ENCODE measurements at regions not wholly inside any gene's neighbourhood (a gene's known extent, or its start where the extent isn't known, plus 50 kb on each side); places are given as distances from the start of the nearest gene placed in this dataset.
A peak's percentile ranks its signal among the peaks of the same experiment; 100 is the strongest.

- Histone ChIP-seq H3K27me3 (no peaks in the 10 kb centered on the region), H3K9ac (no peak overlapping the region), H3K9me3 (ENCODE audit: low read depth) (no peaks in the 10 kb centered on the region), H3K79me2 (ENCODE audit: low read depth) (no peaks in the 10 kb centered on the region), H3F3A (ENCODE audit: low read depth) (peaks cover 26% of the 10 kb centered on the region), H3K27ac (peak overlapping the region; percentile 86), H4K20me1 (ENCODE audit: low read depth) (no peaks in the 10 kb centered on the region), H2AFZ (replicated peaks) (peak overlapping the region; percentile 19), H3K4me2 (peak overlapping the region; percentile 52), H3K36me3 (no peaks in the 10 kb centered on the region), H3K4me1 (peaks cover 31% of the 10 kb centered on the region), H3K4me3 (peak overlapping the region; percentile 0)
- no peak for DNase-seq (ENCODE audit: low spot score)
- Mint-ChIP-seq H3K4me1 (peaks cover 41% of the 10 kb centered on the region), H3K4me3 (peak overlapping the region; percentile 25), H3K9me3 (peaks cover 13% of the 10 kb centered on the region), H3K27me3 (ENCODE audit: insufficient read depth, low read depth) (peaks cover 2% of the 10 kb centered on the region), H3K36me3 (peaks cover 4% of the 10 kb centered on the region), H3K27ac (peak overlapping the region; percentile 95)
- TF ChIP-seq CTCF (IDR thresholded peaks at IDR 0.05) (no peak), EZH2 (IDR thresholded peaks at IDR 0.05) (no peak), EZH2phosphoT487 (IDR thresholded peaks at IDR 0.05) (no peak)
These were observed 324.8 kb downstream of the TMEM38B start for GRCh38 chr9:106019039-106019680.

- peak overlapping the region; percentile 86 for H3K27ac ChIP-seq
- Mint-ChIP-seq H3K27ac (peak overlapping the region; percentile 95), H3K4me3 (no peak overlapping the region), H3K27me3 (ENCODE audit: insufficient read depth, low read depth) (peaks cover 2% of the 10 kb centered on the region), H3K9me3 (peaks cover 13% of the 10 kb centered on the region), H3K36me3 (peaks cover 4% of the 10 kb centered on the region), H3K4me1 (peaks cover 41% of the 10 kb centered on the region)
- DNase-seq (ENCODE audit: low spot score) = peak; percentile 71
- H3K9me3 ChIP-seq (ENCODE audit: low read depth) = no peaks in the 10 kb centered on the region
- no peaks in the 10 kb centered on the region for H3K27me3 ChIP-seq
- H3K4me2 ChIP-seq = peak overlapping the region; percentile 52
- no peaks in the 10 kb centered on the region for H3K36me3 ChIP-seq
- TF ChIP-seq EZH2phosphoT487 (IDR thresholded peaks at IDR 0.05) (no peak), EZH2 (IDR thresholded peaks at IDR 0.05) (no peak), CTCF (IDR thresholded peaks at IDR 0.05) (no peak)
- H3K79me2 ChIP-seq (ENCODE audit: low read depth) = no peaks in the 10 kb centered on the region
- H2AFZ ChIP-seq (replicated peaks) = peak overlapping the region; percentile 19
- no peaks in the 10 kb centered on the region for H4K20me1 ChIP-seq (ENCODE audit: low read depth)
- H3K9ac ChIP-seq = no peak overlapping the region
- peaks cover 26% of the 10 kb centered on the region for H3F3A ChIP-seq (ENCODE audit: low read depth)
- H3K4me3 ChIP-seq = peak overlapping the region; percentile 0
- peaks cover 31% of the 10 kb centered on the region for H3K4me1 ChIP-seq
These were observed 325.4 kb downstream of the TMEM38B start for GRCh38 chr9:106019702-106020101.

GRCh38 chr9:106020186-106020585 lies 325.8 kb downstream of the TMEM38B start:
- H3K27ac ChIP-seq = peak overlapping the region; percentile 86
- TF ChIP-seq CTCF (IDR thresholded peaks at IDR 0.05) = no peak
- no peak for TF ChIP-seq EZH2phosphoT487 (IDR thresholded peaks at IDR 0.05)
- TF ChIP-seq EZH2 (IDR thresholded peaks at IDR 0.05) = no peak
- H2AFZ ChIP-seq (replicated peaks) = peak overlapping the region; percentile 19
- H3K9me3 Mint-ChIP-seq = peaks cover 13% of the 10 kb centered on the region
- H3K79me2 ChIP-seq (ENCODE audit: low read depth) = no peaks in the 10 kb centered on the region
- H3K9ac ChIP-seq = no peak overlapping the region
- no peaks in the 10 kb centered on the region for H3K36me3 ChIP-seq
- peak overlapping the region; percentile 52 for H3K4me2 ChIP-seq
- H3K4me3 ChIP-seq = peak overlapping the region; percentile 0
- peaks cover 2% of the 10 kb centered on the region for H3K27me3 Mint-ChIP-seq (ENCODE audit: insufficient read depth, low read depth)
- H3F3A ChIP-seq (ENCODE audit: low read depth) = peaks cover 26% of the 10 kb centered on the region
- H4K20me1 ChIP-seq (ENCODE audit: low read depth) = no peaks in the 10 kb centered on the region
- H3K4me1 Mint-ChIP-seq = peaks cover 41% of the 10 kb centered on the region
- DNase-seq (ENCODE audit: low spot score) = peak; percentile 11
- no peaks in the 10 kb centered on the region for H3K9me3 ChIP-seq (ENCODE audit: low read depth)
- H3K36me3 Mint-ChIP-seq = peaks cover 4% of the 10 kb centered on the region
- H3K4me3 Mint-ChIP-seq = no peak overlapping the region
- peaks cover 31% of the 10 kb centered on the region for H3K4me1 ChIP-seq
- H3K27ac Mint-ChIP-seq = peak overlapping the region; percentile 95
- no peaks in the 10 kb centered on the region for H3K27me3 ChIP-seq

Measured in neural progenitor cell (in vitro differentiated cells).